Lower lobe of right lung (tissue), 2 donors: ENCODE measurements at regions not wholly inside any gene's neighbourhood (a gene's known extent, or its start where the extent isn't known, plus 50 kb on each side); places are given as distances from the start of the nearest gene placed in this dataset.

Experiments
- ATAC-seq, 2 donors: fragments of 200-7000 bp; cut with Tn5 transposase; one replicate each; pipeline ENCODE4 v1.9.1; 2020 to 2022; ENCODE audit warnings: mild to moderate bottlenecking in 2 of 2, moderate library complexity in 2 of 2
- DNase-seq: peaks from one replicate; pipeline ENCODE4 v3.0.0-alpha.2; 2020
- H3K27ac ChIP-seq: fragments of 200-600 bp; one replicate; pipeline ENCODE4 v1.8.0; 2022
- H3K27me3 ChIP-seq: fragments of 200-600 bp; one replicate; pipeline ENCODE4 v1.8.0; 2022; ENCODE audit warnings: low read depth
- H3K36me3 ChIP-seq: fragments of 200-600 bp; one replicate; pipeline ENCODE4 v1.8.0; 2022; ENCODE audit warnings: mild to moderate bottlenecking
- H3K4me1 ChIP-seq: fragments of 200-600 bp; one replicate; pipeline ENCODE4 v1.8.0; 2022
- H3K4me3 ChIP-seq: fragments of 200-600 bp; one replicate; pipeline ENCODE4 v1.8.0; 2022; ENCODE audit warnings: mild to moderate bottlenecking
- H3K9me3 ChIP-seq: fragments of 200-600 bp; one replicate; pipeline ENCODE4 v1.8.0; 2022
- CTCF ChIP-seq: fragments of 200-600 bp; IDR thresholded peaks from one replicate; pipeline ENCODE4 v1.8.0; 2022; ENCODE audit warnings: antibody characterized with exemption, mild to moderate bottlenecking
- intact Hi-C: fragments of 100-400 bp; cut with DNase I; formaldehyde crosslinking; loops from one replicate; pipeline ENCODE4 v1.11.0; 2022
- donor health status: DM: no; HTN: yes; CAD: no; lungs with severe emphysema.

GRCh38 chr13:38618881-38619280 lies 68.0 kb upstream of the FREM2 start:
- Histone ChIP-seq H3K36me3 (no peaks in the 10 kb centered on the region), H3K27ac (no peak overlapping the region), H3K4me3 (no peak overlapping the region), H3K4me1 (no peaks in the 10 kb centered on the region), H3K9me3 (no peaks in the 10 kb centered on the region), H3K27me3 (no peaks in the 10 kb centered on the region)
- ATAC-seq (no peak), DNase-seq (no peak)
- TF ChIP-seq CTCF = no peak
- intact Hi-C loops = no loop called here

- no peak for TF ChIP-seq CTCF
- Histone ChIP-seq H3K9me3 (no peaks in the 10 kb centered on the region), H3K4me1 (no peaks in the 10 kb centered on the region), H3K27me3 (no peaks in the 10 kb centered on the region), H3K4me3 (no peak overlapping the region), H3K36me3 (no peaks in the 10 kb centered on the region), H3K27ac (no peak overlapping the region)
- ATAC-seq (no peak), DNase-seq (no peak)
- intact Hi-C loops = no loop called here
Observed at GRCh38 chr13:38620876-38621275, 66.0 kb upstream of the FREM2 start.

GRCh38 chr13:38624822-38625221 lies 62.1 kb upstream of the FREM2 start:
- intact Hi-C loops = no loop called here
- Histone ChIP-seq H3K36me3 (no peaks in the 10 kb centered on the region), H3K27me3 (no peaks in the 10 kb centered on the region), H3K4me3 (no peak overlapping the region), H3K9me3 (no peaks in the 10 kb centered on the region), H3K4me1 (no peaks in the 10 kb centered on the region), H3K27ac (no peak overlapping the region)
- DNase-seq (no peak), ATAC-seq (no peak)
- no peak for TF ChIP-seq CTCF

GRCh38 chr13:38628554-38628953 lies 58.3 kb upstream of the FREM2 start:
- Histone ChIP-seq H3K4me3 (no peak overlapping the region), H3K9me3 (no peaks in the 10 kb centered on the region), H3K27me3 (no peaks in the 10 kb centered on the region), H3K27ac (no peak overlapping the region), H3K4me1 (no peaks in the 10 kb centered on the region), H3K36me3 (no peaks in the 10 kb centered on the region)
- no peak for DNase-seq
- TF ChIP-seq CTCF = no peak
- intact Hi-C loops = no loop called here
- ATAC-seq = no peak

- no peaks in the 10 kb centered on the region for H3K4me1 ChIP-seq
- no peak overlapping the region for H3K4me3 ChIP-seq
- no peaks in the 10 kb centered on the region for H3K27me3 ChIP-seq
- intact Hi-C loops = no loop called here
- ATAC-seq (peak in 1 of 2 donors; percentile 64), DNase-seq (no peak)
- no peaks in the 10 kb centered on the region for H3K9me3 ChIP-seq
- H3K27ac ChIP-seq = no peak overlapping the region
- no peak for TF ChIP-seq CTCF
- H3K36me3 ChIP-seq = no peaks in the 10 kb centered on the region
Observed at GRCh38 chr13:38630780-38631179, 56.1 kb upstream of the FREM2 start.

GRCh38 chr13:38635030-38635429 lies 51.8 kb upstream of the FREM2 start:
- ATAC-seq = no peak
- H3K27me3 ChIP-seq = no peaks in the 10 kb centered on the region
- no peak overlapping the region for H3K4me3 ChIP-seq
- DNase-seq = no peak
- H3K9me3 ChIP-seq = no peaks in the 10 kb centered on the region
- TF ChIP-seq CTCF = no peak
- no peaks in the 10 kb centered on the region for H3K36me3 ChIP-seq
- H3K27ac ChIP-seq = no peak overlapping the region
- no peaks in the 10 kb centered on the region for H3K4me1 ChIP-seq
- intact Hi-C loops = no loop called here
